Stomach (tissue), 4 donors: ENCODE measurements at regions not wholly inside any gene's neighbourhood (a gene's known extent, or its start where the extent isn't known, plus 50 kb on each side); places are given as distances from the start of the nearest gene placed in this dataset.

Source experiments
- POLR2AphosphoS5 ChIP-seq, 3 donors: sonication (generic); formaldehyde crosslinking; IDR thresholded peaks; one replicate each; pipeline ENCODE4 v1.6.1; 2016; ENCODE audit warnings: antibody characterized with exemption in 3 of 3
- TF ChIP-seq, protein P1 (sequence below), 7 experiments: fragments of 450-650 bp in 4 of 7; fragments of 200-600 bp in 3 of 7; sonication (generic) in 3 of 7; IDR thresholded peaks; one replicate each; pipeline ENCODE4 v1.5.1; 2016 to 2019; ENCODE audit warnings: antibody characterized with exemption in 7 of 7, control low read depth in 2 of 7, mild to moderate bottlenecking in 1 of 7

DNA sequence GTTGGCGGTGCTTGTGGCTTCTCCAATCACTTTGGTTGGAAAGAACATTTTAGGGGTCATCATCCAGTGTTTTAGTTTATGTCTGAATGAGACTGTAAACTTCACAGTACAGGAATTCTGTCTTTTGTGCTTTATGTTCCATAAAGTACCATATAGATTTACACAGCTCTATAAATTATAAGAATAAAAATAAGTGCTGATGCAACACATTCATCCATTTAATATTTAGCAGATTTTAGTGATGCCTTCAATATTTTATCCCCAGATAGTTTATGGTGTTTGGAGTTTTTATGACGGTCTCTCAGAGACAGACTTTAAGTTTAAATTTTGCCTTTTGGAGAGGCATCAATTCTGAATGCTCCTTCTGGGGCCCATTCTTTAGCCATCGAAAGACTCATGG is 385.2 kb downstream of the ATP23 start:
- TF ChIP-seq POLR2AphosphoS5 (IDR thresholded peaks at IDR 0.05): no peak
- TF ChIP-seq, protein P1, sequence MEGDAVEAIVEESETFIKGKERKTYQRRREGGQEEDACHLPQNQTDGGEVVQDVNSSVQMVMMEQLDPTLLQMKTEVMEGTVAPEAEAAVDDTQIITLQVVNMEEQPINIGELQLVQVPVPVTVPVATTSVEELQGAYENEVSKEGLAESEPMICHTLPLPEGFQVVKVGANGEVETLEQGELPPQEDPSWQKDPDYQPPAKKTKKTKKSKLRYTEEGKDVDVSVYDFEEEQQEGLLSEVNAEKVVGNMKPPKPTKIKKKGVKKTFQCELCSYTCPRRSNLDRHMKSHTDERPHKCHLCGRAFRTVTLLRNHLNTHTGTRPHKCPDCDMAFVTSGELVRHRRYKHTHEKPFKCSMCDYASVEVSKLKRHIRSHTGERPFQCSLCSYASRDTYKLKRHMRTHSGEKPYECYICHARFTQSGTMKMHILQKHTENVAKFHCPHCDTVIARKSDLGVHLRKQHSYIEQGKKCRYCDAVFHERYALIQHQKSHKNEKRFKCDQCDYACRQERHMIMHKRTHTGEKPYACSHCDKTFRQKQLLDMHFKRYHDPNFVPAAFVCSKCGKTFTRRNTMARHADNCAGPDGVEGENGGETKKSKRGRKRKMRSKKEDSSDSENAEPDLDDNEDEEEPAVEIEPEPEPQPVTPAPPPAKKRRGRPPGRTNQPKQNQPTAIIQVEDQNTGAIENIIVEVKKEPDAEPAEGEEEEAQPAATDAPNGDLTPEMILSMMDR (IDR thresholded peaks at IDR 0.05): no peak
